Ovary (tissue), 1 donor: ENCODE measurements at regions not wholly inside any gene's neighbourhood (a gene's known extent, or its start where the extent isn't known, plus 50 kb on each side); places are given as distances from the start of the nearest gene placed in this dataset.

Experiments
- EP300 ChIP-seq: sonication (generic); formaldehyde crosslinking; IDR thresholded peaks from one replicate; pipeline ENCODE4 v1.6.1; 2017; ENCODE audit warnings: antibody characterized with exemption
- POLR2A ChIP-seq: fragments of 450-650 bp; IDR thresholded peaks from one replicate; pipeline ENCODE4 v1.6.1; 2017; ENCODE audit warnings: antibody characterized with exemption, mild to moderate bottlenecking, moderate library complexity

DNA sequence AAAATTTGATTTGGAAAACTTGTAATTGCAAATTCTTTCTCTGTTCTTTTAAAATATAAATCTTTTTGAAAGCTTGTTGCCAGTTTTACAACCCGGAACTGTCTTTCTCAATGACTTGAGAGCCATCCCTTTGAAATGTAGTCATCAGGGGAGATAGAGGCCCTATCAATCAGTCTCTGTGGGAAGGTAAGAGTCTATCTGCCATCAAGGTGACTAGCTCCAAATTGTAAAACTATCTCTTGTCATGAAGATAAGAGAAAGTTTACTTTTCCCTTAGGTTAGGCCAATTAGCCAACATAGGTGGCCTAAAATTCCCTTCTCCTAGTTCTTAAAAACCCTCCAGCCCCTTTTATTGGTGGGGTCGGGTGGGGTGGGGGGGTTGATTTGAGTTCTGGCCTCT, 469.1 kb upstream of the IRAK1BP1 start:
- TF ChIP-seq POLR2A: no peak
- no peak for TF ChIP-seq EP300
